ENCODE measurements at regions not wholly inside any gene's neighbourhood (a gene's known extent, or its start where the extent isn't known, plus 50 kb on each side); places are given as distances from the start of the nearest gene placed in this dataset.
A peak's percentile ranks its signal among the peaks of the same experiment; 100 is the strongest.

GRCh38 chrX:110858565-110858964 lies 62.9 kb upstream of the CHRDL1 start:
- no peak for DNase-seq (ENCODE audit: low read depth, low spot score)

- peak; percentile 56 for DNase-seq (ENCODE audit: low read depth, low spot score)
Observed at GRCh38 chrX:110853610-110854009, 58.0 kb upstream of the CHRDL1 start.

- DNase-seq (ENCODE audit: low read depth, low spot score) = peak; percentile 40
Observed at GRCh38 chrX:110852180-110852579, 56.6 kb upstream of the CHRDL1 start.

- peak; percentile 48 for DNase-seq (ENCODE audit: low read depth, low spot score)
Observed at GRCh38 chrX:110851780-110852179, 56.2 kb upstream of the CHRDL1 start.

GRCh38 chrX:110847334-110847733 lies 51.7 kb upstream of the CHRDL1 start:
- peak; percentile 23 for DNase-seq (ENCODE audit: low read depth, low spot score)

- DNase-seq (ENCODE audit: low read depth, low spot score) = no peak
Observed at GRCh38 chrX:110846071-110846470, 50.5 kb upstream of the CHRDL1 start.
